Keratinocyte (primary cell): ENCODE measurements at regions not wholly inside any gene's neighbourhood (a gene's known extent, or its start where the extent isn't known, plus 50 kb on each side); places are given as distances from the start of the nearest gene placed in this dataset.

Source experiments
- EZH2 ChIP-seq: IDR thresholded peaks from one replicate; pipeline ENCODE4 v1.6.1; 2012; ENCODE audit warnings: inconsistent platforms, mild to moderate bottlenecking, low read length, moderate library complexity
- TF ChIP-seq, protein P1 (sequence below), 3 experiments: IDR thresholded peaks in 1 of 3; conservative IDR thresholded peaks in 1 of 3; optimal IDR thresholded peaks in 1 of 3; 2 replicates in 2 of 3; 3 replicates in 1 of 3; pipeline versions ENCODE3 to v1.5.1; 2011; ENCODE audit warnings: low read length in 3 of 3, mild to moderate bottlenecking in 3 of 3, moderate library complexity in 2 of 3, control low read depth in 1 of 3, inconsistent platforms in 1 of 3; ENCODE audit not compliant: insufficient read depth in 2 of 3; ENCODE audit errors: extremely low read depth in 1 of 3

DNA sequence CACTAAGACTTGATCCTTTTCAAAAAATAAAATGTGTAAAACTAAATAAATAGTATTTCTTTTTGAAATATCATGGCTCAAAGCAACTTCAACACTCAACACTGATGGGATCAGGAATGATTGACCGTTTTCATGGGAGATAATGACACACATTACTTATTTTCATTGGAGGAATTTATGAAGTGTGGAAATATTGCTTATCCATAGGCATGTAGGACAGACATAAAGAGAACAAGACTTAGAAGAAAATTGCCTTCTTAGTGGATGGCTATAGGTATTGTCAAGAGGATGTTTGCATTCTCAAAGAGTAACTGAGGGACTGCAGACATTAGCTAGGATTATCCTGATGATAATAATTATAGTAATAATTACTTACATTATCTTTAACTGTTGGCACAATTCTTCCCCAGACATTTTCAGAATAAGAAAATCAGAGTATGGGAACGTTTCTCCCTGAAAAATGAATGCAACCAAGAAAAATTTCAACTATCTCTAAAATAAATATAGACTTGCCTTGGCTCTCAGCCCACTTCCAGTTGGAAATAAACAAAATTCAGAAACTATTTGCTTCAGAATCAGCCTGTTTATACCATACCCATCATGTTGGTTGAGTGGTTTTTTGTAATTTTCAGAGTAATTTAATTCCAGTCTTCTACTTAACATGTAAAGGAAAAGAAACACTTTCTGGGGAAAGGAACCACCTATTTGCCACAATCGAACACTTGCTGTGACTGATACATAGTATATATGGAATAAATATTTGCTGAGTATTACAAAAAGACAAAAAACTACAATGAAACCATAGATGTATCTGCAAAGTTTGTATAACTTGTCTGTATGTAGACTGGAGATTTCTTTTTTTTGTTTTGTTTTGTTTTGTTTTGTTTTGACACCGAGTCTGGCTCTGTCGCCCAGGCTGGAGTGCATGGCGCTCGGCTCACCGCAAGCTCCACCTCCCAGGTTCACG lies 165.7 kb downstream of the TMX3 start:
- TF ChIP-seq, protein P1, sequence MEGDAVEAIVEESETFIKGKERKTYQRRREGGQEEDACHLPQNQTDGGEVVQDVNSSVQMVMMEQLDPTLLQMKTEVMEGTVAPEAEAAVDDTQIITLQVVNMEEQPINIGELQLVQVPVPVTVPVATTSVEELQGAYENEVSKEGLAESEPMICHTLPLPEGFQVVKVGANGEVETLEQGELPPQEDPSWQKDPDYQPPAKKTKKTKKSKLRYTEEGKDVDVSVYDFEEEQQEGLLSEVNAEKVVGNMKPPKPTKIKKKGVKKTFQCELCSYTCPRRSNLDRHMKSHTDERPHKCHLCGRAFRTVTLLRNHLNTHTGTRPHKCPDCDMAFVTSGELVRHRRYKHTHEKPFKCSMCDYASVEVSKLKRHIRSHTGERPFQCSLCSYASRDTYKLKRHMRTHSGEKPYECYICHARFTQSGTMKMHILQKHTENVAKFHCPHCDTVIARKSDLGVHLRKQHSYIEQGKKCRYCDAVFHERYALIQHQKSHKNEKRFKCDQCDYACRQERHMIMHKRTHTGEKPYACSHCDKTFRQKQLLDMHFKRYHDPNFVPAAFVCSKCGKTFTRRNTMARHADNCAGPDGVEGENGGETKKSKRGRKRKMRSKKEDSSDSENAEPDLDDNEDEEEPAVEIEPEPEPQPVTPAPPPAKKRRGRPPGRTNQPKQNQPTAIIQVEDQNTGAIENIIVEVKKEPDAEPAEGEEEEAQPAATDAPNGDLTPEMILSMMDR (optimal IDR thresholded peaks at IDR 0.05 in 1 of 3, IDR thresholded peaks at IDR 0.05 in 1 of 3, conservative IDR thresholded peaks at IDR 0.05 in 1 of 3; ENCODE audit: extremely low read depth in 1 of 3, insufficient read depth in 2 of 3, low read length in 3 of 3): no peak
- no peak for TF ChIP-seq EZH2
